ENCODE measurements at regions not wholly inside any gene's neighbourhood (a gene's known extent, or its start where the extent isn't known, plus 50 kb on each side); places are given as distances from the start of the nearest gene placed in this dataset.

- TF ChIP-seq POLR2A (IDR thresholded peaks at IDR 0.05) (no peak), CTCF (IDR thresholded peaks at IDR 0.05) (no peak)
Measured at GRCh38 chr12:24270965-24271364, 321.5 kb upstream of the SOX5 start.
